SK-N-SH treated with all-trans-retinoic acid at 6 μM for 48 hours (cell line): ENCODE measurements at regions not wholly inside any gene's neighbourhood (a gene's known extent, or its start where the extent isn't known, plus 50 kb on each side); places are given as distances from the start of the nearest gene placed in this dataset.

ENCODE experiments used
- CREB5 ChIP-seq: fragments of 250-450 bp; sonication (Bioruptor Pico); IDR thresholded peaks from 2 replicates; pipeline ENCODE4 v1.5.1; 2020; ENCODE audit warnings: low read depth, mild to moderate bottlenecking, moderate library complexity
- CSDC2 ChIP-seq: fragments of 250-450 bp; sonication (Bioruptor Pico); IDR thresholded peaks from 2 replicates; pipeline ENCODE4 v1.5.0; 2020; ENCODE audit warnings: mild to moderate bottlenecking, moderate library complexity
- CSRNP3 ChIP-seq: fragments of 250-450 bp; sonication (Bioruptor Pico); IDR thresholded peaks from 2 replicates; pipeline ENCODE4 v1.5.1; 2021; ENCODE audit warnings: mild to moderate bottlenecking, moderate library complexity
- GLIS3 ChIP-seq: fragments of 250-450 bp; sonication (Bioruptor Pico); IDR thresholded peaks from 2 replicates; pipeline ENCODE4 v1.5.0; 2020; ENCODE audit warnings: mild to moderate bottlenecking, moderate library complexity
- ISL1 ChIP-seq: fragments of 250-450 bp; sonication (Bioruptor Pico); IDR thresholded peaks from 2 replicates; pipeline ENCODE4 v2.1.2; 2022; ENCODE audit warnings: mild to moderate bottlenecking, moderate library complexity
- PATZ1 ChIP-seq: fragments of 250-450 bp; sonication (Bioruptor Pico); IDR thresholded peaks from 2 replicates; pipeline ENCODE4 v1.8.0; 2020; ENCODE audit warnings: mild to moderate bottlenecking, moderate library complexity, borderline replicate concordance
- PPARA ChIP-seq: fragments of 250-450 bp; sonication (Bioruptor Pico); IDR thresholded peaks from 2 replicates; pipeline ENCODE4 v1.5.0; 2020; ENCODE audit warnings: mild to moderate bottlenecking, borderline replicate concordance
- SNAI2 ChIP-seq: fragments of 250-450 bp; sonication (Bioruptor Pico); IDR thresholded peaks from 2 replicates; pipeline ENCODE4 v1.5.0; 2020; ENCODE audit warnings: mild to moderate bottlenecking, moderate library complexity
- TOX ChIP-seq: fragments of 250-450 bp; sonication (Bioruptor Pico); IDR thresholded peaks from 2 replicates; pipeline ENCODE4 v1.8.0; 2021; ENCODE audit warnings: mild to moderate bottlenecking, moderate library complexity, borderline replicate concordance
- ZC3H10 ChIP-seq: fragments of 250-450 bp; sonication (Bioruptor Pico); IDR thresholded peaks from 2 replicates; pipeline ENCODE4 v1.5.1; 2021; ENCODE audit warnings: mild to moderate bottlenecking, moderate library complexity
- ZFP30 ChIP-seq: fragments of 450-650 bp; formaldehyde crosslinking; IDR thresholded peaks from 2 replicates; pipeline ENCODE4 v1.5.0; 2022; ENCODE audit warnings: mild to moderate bottlenecking, moderate library complexity
- ZNF70 ChIP-seq: fragments of 450-650 bp; formaldehyde crosslinking; IDR thresholded peaks from 2 replicates; pipeline ENCODE4 v1.5.0; 2020; ENCODE audit warnings: mild to moderate bottlenecking, moderate library complexity

GRCh38 chr14:85039353-85039626 lies 490.7 kb upstream of the FLRT2 start:
- no peak for TF ChIP-seq SNAI2 (CRISPR knock-in tag)
- no peak for TF ChIP-seq CSRNP3
- TF ChIP-seq PATZ1 (CRISPR knock-in tag) = no peak
- no peak for TF ChIP-seq ZFP30
- no peak for TF ChIP-seq TOX (CRISPR knock-in tag)
- no peak for TF ChIP-seq CSDC2 (CRISPR knock-in tag)
- no peak for TF ChIP-seq PPARA (CRISPR knock-in tag)
- no peak for TF ChIP-seq GLIS3
- no peak for TF ChIP-seq ZC3H10 (CRISPR knock-in tag)
- no peak for TF ChIP-seq CREB5 (CRISPR knock-in tag)
- TF ChIP-seq ISL1 = no peak
- no peak for TF ChIP-seq ZNF70 (CRISPR knock-in tag)
